Activated CD8-positive, alpha-beta T cell treated with anti-CD3 and anti-CD28 coated beads, Interleukin-2, amount 10 ng/mL, durations not matched to agents 7 days and 5 days (primary cell): ENCODE measurements at regions not wholly inside any gene's neighbourhood (a gene's known extent, or its start where the extent isn't known, plus 50 kb on each side); places are given as distances from the start of the nearest gene placed in this dataset.

Source experiments
- ATAC-seq: fragments of 150-1000 bp; cut with Tn5 transposase; one replicate; pipeline ENCODE4 v1.10.0; 2021; ENCODE audit warnings: moderate library complexity
- CTCF ChIA-PET: fragments of 350-600 bp; sonication (Branson Sonifier 250); formaldehyde crosslinking; loops from one replicate; lab custom pipeline; 2021; ENCODE audit warnings: antibody characterized with exemption; lab: Charles Lee
- POLR2A ChIA-PET: fragments of 350-600 bp; sonication (Branson Sonifier 250); formaldehyde crosslinking; loops from one replicate; lab custom pipeline; 2021; ENCODE audit warnings: antibody characterized with exemption; lab: Charles Lee
- DNase-seq: peaks from one replicate; pipeline ENCODE4 v3.0.0-alpha.2; 2020
- H3K27ac Mint-ChIP-seq: one replicate; pipeline ENCODE4 v1.8.0; 2021; ENCODE audit warnings: mild to moderate bottlenecking, mixed read lengths
- H3K27me3 Mint-ChIP-seq: one replicate; pipeline ENCODE4 v1.8.0; 2021; ENCODE audit warnings: low read depth, mixed read lengths
- H3K36me3 Mint-ChIP-seq: one replicate; pipeline ENCODE4 v1.8.0; 2021; ENCODE audit warnings: low read depth, mixed read lengths
- H3K4me1 Mint-ChIP-seq: one replicate; pipeline ENCODE4 v1.8.0; 2021; ENCODE audit warnings: low read depth, mixed read lengths
- H3K4me3 Mint-ChIP-seq: one replicate; pipeline ENCODE4 v1.8.0; 2021; ENCODE audit warnings: mild to moderate bottlenecking, mixed read lengths
- H3K9me3 Mint-ChIP-seq: one replicate; pipeline ENCODE4 v1.8.0; 2022; ENCODE audit warnings: mixed read lengths; ENCODE audit not compliant: insufficient read depth

- H3K27me3 Mint-ChIP-seq: no peaks in the 10 kb centered on the region
- H3K9me3 Mint-ChIP-seq: peaks cover 5% of the 10 kb centered on the region
- ChIA-PET POLR2A (no interaction called here), CTCF (no interaction called here)
- DNase-seq (no peak), ATAC-seq (no peak)
- no peaks in the 10 kb centered on the region for H3K4me1 Mint-ChIP-seq
- H3K36me3 Mint-ChIP-seq: no peaks in the 10 kb centered on the region
- H3K27ac Mint-ChIP-seq: no peak overlapping the region
- no peak overlapping the region for H3K4me3 Mint-ChIP-seq
Observed at GRCh38 chr10:83666762-83667161, 472.5 kb upstream of the GHITM start.

DNA sequence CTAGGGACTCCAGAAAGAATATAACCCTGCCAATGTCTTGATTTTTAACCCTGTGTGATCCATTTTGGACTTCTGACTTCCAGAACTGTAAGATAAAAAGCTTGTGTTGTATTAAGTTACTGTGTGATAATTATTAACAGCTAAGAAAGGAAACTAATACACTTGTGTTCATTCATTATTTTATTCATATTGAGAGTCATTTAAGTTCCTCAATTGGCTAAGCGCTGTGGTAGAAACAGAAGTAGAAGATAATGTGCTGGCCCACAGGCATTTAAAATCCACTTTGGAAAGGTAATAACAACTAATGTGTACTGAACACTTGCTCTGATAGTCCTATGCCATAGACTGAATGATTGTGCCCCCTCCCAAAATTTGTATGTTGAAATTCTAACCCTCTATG is 471.7 kb upstream of the GHITM start:
- H3K27me3 Mint-ChIP-seq: no peaks in the 10 kb centered on the region
- no peak for DNase-seq
- H3K9me3 Mint-ChIP-seq: peaks cover 5% of the 10 kb centered on the region
- ChIA-PET CTCF (no interaction called here), POLR2A (no interaction called here)
- ATAC-seq: no peak
- H3K4me3 Mint-ChIP-seq: no peak overlapping the region
- H3K4me1 Mint-ChIP-seq: no peaks in the 10 kb centered on the region
- no peaks in the 10 kb centered on the region for H3K36me3 Mint-ChIP-seq
- no peak overlapping the region for H3K27ac Mint-ChIP-seq

DNA sequence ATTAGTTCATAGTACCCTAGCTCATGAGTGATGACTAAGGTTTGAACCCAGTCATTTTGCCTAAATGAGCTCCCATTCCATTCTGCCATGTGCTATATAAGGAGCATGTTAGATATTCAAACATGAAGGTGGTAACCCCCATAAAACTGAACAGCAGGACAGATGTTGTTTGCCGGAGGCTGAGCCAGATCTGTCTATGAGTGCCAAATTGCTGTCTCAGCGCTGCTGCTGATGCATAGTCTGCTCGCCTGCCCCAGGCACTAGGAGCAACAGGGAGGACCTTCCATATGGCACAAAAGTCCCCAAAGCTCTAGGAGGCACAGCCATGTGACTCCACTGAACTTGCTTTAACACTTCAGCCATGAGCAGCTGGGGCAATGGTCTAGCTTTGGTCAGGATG is 466.0 kb upstream of the GHITM start:
- ATAC-seq (no peak), DNase-seq (no peak)
- Mint-ChIP-seq H3K4me3 (no peak overlapping the region), H3K4me1 (no peaks in the 10 kb centered on the region), H3K27ac (no peak overlapping the region), H3K27me3 (no peaks in the 10 kb centered on the region), H3K9me3 (peaks cover 5% of the 10 kb centered on the region), H3K36me3 (no peaks in the 10 kb centered on the region)
- ChIA-PET CTCF (no interaction called here), POLR2A (no interaction called here)

DNA sequence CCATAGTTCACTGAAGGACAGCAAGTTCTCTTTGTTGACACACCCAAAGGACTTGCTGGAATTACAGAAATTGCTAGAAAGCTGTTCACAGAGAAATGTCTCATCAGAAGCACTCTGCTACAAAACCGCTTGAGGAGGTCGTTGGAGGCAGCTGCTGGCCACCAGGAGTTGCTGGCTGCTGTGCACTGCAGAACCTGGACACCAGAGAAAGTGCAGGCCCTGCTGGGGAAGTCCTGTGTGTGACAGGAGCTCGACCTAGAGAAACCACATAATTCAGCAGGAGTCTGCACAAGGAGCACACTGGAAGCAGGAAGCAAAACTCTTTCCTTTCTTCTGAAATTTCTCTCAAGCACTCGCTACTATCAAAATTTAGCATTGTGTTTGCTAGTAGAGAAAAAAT is 461.5 kb upstream of the GHITM start:
- peaks cover 6% of the 10 kb centered on the region for H3K4me1 Mint-ChIP-seq
- POLR2A ChIA-PET: no interaction called here
- no peak overlapping the region for H3K27ac Mint-ChIP-seq
- no peaks in the 10 kb centered on the region for H3K27me3 Mint-ChIP-seq
- H3K36me3 Mint-ChIP-seq: no peaks in the 10 kb centered on the region
- no peak for ATAC-seq
- DNase-seq: no peak
- H3K9me3 Mint-ChIP-seq: no peaks in the 10 kb centered on the region
- CTCF ChIA-PET: no interaction called here
- no peak overlapping the region for H3K4me3 Mint-ChIP-seq

- CTCF ChIA-PET: no interaction called here
- H3K27ac Mint-ChIP-seq: no peak overlapping the region
- no peaks in the 10 kb centered on the region for H3K36me3 Mint-ChIP-seq
- DNase-seq: no peak
- no peaks in the 10 kb centered on the region for H3K9me3 Mint-ChIP-seq
- ATAC-seq: no peak
- peaks cover 6% of the 10 kb centered on the region for H3K4me1 Mint-ChIP-seq
- H3K27me3 Mint-ChIP-seq: no peaks in the 10 kb centered on the region
- H3K4me3 Mint-ChIP-seq: no peak overlapping the region
- POLR2A ChIA-PET: no interaction called here
Observed at GRCh38 chr10:83678850-83679249, 460.5 kb upstream of the GHITM start.

GRCh38 chr10:83680470-83680891 is 458.8 kb upstream of the GHITM start:
- Mint-ChIP-seq H3K4me3 (no peak overlapping the region), H3K27ac (no peak overlapping the region)

DNA sequence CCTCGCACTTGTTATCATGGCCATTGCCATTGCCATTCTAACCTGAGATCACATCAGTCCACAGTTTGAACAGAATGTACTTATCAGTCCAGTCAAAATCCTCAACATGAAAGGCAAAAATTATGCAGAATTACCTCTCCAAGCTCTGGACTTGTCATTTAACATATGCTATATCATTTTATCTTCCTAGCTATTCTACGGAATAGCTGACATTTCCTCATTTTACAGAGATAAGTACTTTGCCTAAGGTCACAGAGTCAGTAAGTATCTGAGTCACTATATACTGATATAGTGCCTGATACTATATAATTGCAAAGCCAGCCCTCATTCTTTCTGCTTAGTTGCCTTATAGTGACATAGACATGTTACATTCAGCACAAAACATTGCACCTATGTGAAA is 456.9 kb upstream of the GHITM start:
- CTCF ChIA-PET: no interaction called here
- no peak overlapping the region for H3K27ac Mint-ChIP-seq
- no peaks in the 10 kb centered on the region for H3K36me3 Mint-ChIP-seq
- H3K4me1 Mint-ChIP-seq: peaks cover 6% of the 10 kb centered on the region
- H3K9me3 Mint-ChIP-seq: no peaks in the 10 kb centered on the region
- POLR2A ChIA-PET: no interaction called here
- ATAC-seq: no peak
- no peaks in the 10 kb centered on the region for H3K27me3 Mint-ChIP-seq
- no peak overlapping the region for H3K4me3 Mint-ChIP-seq
- no peak for DNase-seq

More at GRCh38 chr10:83680470-83680891, 458.8 kb upstream of the GHITM start:
- CTCF ChIA-PET: no interaction called here
- ATAC-seq (peak; percentile 82), DNase-seq (peak; percentile 42)
- H3K36me3 Mint-ChIP-seq: no peaks in the 10 kb centered on the region
- H3K9me3 Mint-ChIP-seq: no peaks in the 10 kb centered on the region
- POLR2A ChIA-PET: no interaction called here
- peaks cover 6% of the 10 kb centered on the region for H3K4me1 Mint-ChIP-seq
- H3K27me3 Mint-ChIP-seq: no peaks in the 10 kb centered on the region

DNA sequence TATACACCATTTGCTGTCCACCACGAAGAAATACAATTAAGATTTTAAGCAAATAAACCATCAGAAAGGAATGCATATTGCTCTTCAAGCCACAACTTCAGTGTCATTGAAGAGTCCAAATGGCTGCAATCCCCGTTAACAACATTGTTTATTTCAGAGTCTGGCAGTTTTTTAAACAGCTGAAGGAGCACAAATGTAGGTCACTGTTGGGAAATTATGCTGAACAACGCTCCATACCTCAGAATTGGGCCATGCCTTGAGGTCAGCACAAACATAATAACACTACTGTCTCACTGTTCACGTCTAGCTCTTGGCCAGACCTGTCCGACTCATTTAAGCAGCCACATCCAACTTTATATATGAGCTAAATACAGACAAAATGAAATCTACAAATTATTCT is 453.9 kb upstream of the GHITM start:
- Mint-ChIP-seq H3K27ac (no peak overlapping the region), H3K4me1 (peaks cover 6% of the 10 kb centered on the region), H3K9me3 (no peaks in the 10 kb centered on the region), H3K27me3 (no peaks in the 10 kb centered on the region), H3K36me3 (no peaks in the 10 kb centered on the region), H3K4me3 (no peak overlapping the region)
- no peak for DNase-seq
- ATAC-seq: no peak
- CTCF ChIA-PET: no interaction called here
- POLR2A ChIA-PET: no interaction called here

GRCh38 chr10:83691791-83692596 is 447.3 kb upstream of the GHITM start:
- Mint-ChIP-seq H3K27ac (no peak overlapping the region), H3K4me3 (no peak overlapping the region), H3K36me3 (no peaks in the 10 kb centered on the region), H3K9me3 (no peaks in the 10 kb centered on the region), H3K27me3 (no peaks in the 10 kb centered on the region), H3K4me1 (no peaks in the 10 kb centered on the region)
- ChIA-PET CTCF (no interaction called here), POLR2A (no interaction called here)
- DNase-seq (no peak), ATAC-seq (no peak)

DNA sequence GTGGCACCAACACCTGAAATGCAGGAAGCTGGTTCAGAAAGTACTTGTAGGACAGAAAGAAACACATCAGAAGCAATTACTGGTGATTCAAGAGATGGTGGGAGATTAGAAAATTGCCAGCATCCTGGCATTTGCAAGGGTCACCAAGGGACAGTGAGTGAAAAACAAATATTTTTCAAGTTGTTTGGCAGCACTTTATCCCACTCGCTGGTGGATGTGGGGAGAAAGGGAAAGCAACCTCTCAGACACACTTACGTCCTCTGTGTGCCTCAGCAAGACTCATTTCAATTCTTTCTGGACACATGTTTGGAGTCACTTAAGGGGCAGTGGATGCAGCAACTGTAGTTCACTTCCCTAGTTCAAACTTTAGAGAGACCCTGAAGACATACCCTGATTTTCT is 440.4 kb upstream of the GHITM start:
- CTCF ChIA-PET: no interaction called here
- no peak overlapping the region for H3K4me3 Mint-ChIP-seq
- POLR2A ChIA-PET: no interaction called here
- ATAC-seq: no peak
- no peaks in the 10 kb centered on the region for H3K4me1 Mint-ChIP-seq
- H3K27me3 Mint-ChIP-seq: no peaks in the 10 kb centered on the region
- H3K9me3 Mint-ChIP-seq: no peaks in the 10 kb centered on the region
- no peak for DNase-seq
- no peaks in the 10 kb centered on the region for H3K36me3 Mint-ChIP-seq
- H3K27ac Mint-ChIP-seq: no peak overlapping the region

DNA sequence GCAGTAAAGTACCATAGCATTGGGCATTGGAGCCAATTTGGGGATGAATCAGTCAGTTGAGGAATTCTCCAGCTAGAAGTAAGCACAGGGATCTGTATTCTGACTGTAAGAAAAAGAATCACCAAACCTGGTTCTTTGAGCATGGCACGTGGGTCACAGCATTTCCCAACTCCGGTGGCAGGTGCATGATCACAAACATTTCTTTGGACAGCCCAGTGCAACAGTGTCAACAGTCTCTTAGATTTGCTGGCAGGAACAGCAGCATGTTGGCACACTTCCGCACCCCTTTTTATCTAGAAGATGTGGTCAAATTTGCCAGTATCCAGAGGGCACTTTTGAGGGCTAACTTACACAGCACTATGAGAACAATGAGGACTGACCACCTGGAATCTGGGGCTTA is 437.5 kb upstream of the GHITM start:
- Mint-ChIP-seq H3K27me3 (no peaks in the 10 kb centered on the region), H3K36me3 (no peaks in the 10 kb centered on the region), H3K27ac (no peak overlapping the region), H3K4me1 (no peaks in the 10 kb centered on the region), H3K9me3 (no peaks in the 10 kb centered on the region), H3K4me3 (no peak overlapping the region)
- no peak for ATAC-seq
- no peak for DNase-seq
- CTCF ChIA-PET: no interaction called here
- POLR2A ChIA-PET: no interaction called here

GRCh38 chr10:83702731-83703130 is 436.6 kb upstream of the GHITM start:
- H3K27me3 Mint-ChIP-seq: no peaks in the 10 kb centered on the region
- no peaks in the 10 kb centered on the region for H3K4me1 Mint-ChIP-seq
- POLR2A ChIA-PET: no interaction called here
- ATAC-seq (no peak), DNase-seq (no peak)
- H3K27ac Mint-ChIP-seq: no peak overlapping the region
- no peak overlapping the region for H3K4me3 Mint-ChIP-seq
- no peaks in the 10 kb centered on the region for H3K36me3 Mint-ChIP-seq
- CTCF ChIA-PET: no interaction called here
- H3K9me3 Mint-ChIP-seq: no peaks in the 10 kb centered on the region

DNA sequence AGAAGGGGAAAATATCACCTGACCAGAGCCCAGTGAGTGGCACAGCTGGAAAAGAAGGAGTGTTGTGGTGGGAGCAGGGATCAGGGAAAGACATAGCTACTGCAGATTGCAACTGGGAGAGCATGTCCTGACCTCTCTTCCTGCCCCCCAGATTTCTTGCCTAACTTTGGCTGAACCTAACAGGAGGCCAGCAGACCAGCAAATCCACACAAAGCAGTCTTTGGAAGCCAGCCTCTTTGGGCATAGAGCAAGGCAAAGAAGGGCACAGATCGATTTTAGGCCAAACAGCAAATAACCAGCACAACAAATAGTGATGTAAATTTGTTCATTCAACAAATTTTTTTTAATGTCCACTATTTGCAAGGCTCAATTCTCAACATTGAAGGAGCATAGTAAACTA is 433.2 kb upstream of the GHITM start:
- DNase-seq (no peak), ATAC-seq (no peak)
- CTCF ChIA-PET: no interaction called here
- H3K4me3 Mint-ChIP-seq: no peak overlapping the region
- no peaks in the 10 kb centered on the region for H3K9me3 Mint-ChIP-seq
- H3K4me1 Mint-ChIP-seq: no peaks in the 10 kb centered on the region
- no peaks in the 10 kb centered on the region for H3K27me3 Mint-ChIP-seq
- POLR2A ChIA-PET: no interaction called here
- H3K27ac Mint-ChIP-seq: no peak overlapping the region
- H3K36me3 Mint-ChIP-seq: no peaks in the 10 kb centered on the region
